Esophagus muscularis mucosa (tissue), 3 donors: ENCODE measurements at regions not wholly inside any gene's neighbourhood (a gene's known extent, or its start where the extent isn't known, plus 50 kb on each side); places are given as distances from the start of the nearest gene placed in this dataset.

Experiments
- POLR2A ChIP-seq: fragments of 450-650 bp; IDR thresholded peaks from one replicate; pipeline ENCODE4 v1.6.1; 2017; ENCODE audit warnings: antibody characterized with exemption, moderate library complexity, mild to moderate bottlenecking, low read depth
- POLR2AphosphoS5 ChIP-seq, 2 donors: sonication (generic); formaldehyde crosslinking; IDR thresholded peaks; one replicate each; pipeline ENCODE4 v1.6.1; 2017; ENCODE audit warnings: antibody characterized with exemption in 2 of 2
- TF ChIP-seq, protein P1 (sequence below), 3 experiments: fragments of 200-600 bp in 2 of 3; fragments of 450-650 bp in 1 of 3; sonication (generic) in 2 of 3; IDR thresholded peaks; one replicate each; pipeline ENCODE4 v1.5.1; 2017 to 2019; ENCODE audit warnings: antibody characterized with exemption in 3 of 3, mild to moderate bottlenecking in 2 of 3, moderate library complexity in 1 of 3

DNA sequence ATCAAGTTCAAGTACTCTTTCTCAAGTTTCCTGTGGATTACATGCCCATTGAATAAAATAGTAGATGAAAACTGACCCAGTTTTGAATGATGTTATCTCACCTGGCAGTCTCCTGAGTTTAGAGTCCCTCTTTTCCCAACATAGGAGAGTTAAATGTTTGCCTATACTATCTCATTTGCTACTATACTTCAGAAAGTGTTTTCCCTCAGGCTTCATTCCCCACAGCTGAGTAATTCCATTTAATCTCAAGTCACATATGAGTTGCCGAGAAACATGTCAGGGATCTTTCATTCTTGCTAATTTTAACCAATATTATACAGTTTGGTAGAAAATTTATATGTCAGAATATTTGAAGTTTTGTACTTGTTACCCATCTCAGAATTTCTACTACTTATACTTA is 150.4 kb upstream of the CDH19 start:
- TF ChIP-seq POLR2AphosphoS5 (IDR thresholded peaks at IDR 0.05) (no peak), POLR2A (no peak)
- TF ChIP-seq, protein P1, sequence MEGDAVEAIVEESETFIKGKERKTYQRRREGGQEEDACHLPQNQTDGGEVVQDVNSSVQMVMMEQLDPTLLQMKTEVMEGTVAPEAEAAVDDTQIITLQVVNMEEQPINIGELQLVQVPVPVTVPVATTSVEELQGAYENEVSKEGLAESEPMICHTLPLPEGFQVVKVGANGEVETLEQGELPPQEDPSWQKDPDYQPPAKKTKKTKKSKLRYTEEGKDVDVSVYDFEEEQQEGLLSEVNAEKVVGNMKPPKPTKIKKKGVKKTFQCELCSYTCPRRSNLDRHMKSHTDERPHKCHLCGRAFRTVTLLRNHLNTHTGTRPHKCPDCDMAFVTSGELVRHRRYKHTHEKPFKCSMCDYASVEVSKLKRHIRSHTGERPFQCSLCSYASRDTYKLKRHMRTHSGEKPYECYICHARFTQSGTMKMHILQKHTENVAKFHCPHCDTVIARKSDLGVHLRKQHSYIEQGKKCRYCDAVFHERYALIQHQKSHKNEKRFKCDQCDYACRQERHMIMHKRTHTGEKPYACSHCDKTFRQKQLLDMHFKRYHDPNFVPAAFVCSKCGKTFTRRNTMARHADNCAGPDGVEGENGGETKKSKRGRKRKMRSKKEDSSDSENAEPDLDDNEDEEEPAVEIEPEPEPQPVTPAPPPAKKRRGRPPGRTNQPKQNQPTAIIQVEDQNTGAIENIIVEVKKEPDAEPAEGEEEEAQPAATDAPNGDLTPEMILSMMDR (IDR thresholded peaks at IDR 0.05), result no peak
